Activated B cell treated with CpG ODN at 0.5 μM for 24 hours (primary cell): ENCODE measurements at regions not wholly inside any gene's neighbourhood (a gene's known extent, or its start where the extent isn't known, plus 50 kb on each side); places are given as distances from the start of the nearest gene placed in this dataset.
"Not testable (repeated sequence)": the region's sequence is repeated elsewhere in the genome, so short reads cannot be mapped to it uniquely, and the experiment has no call there.

Source experiments
- ATAC-seq: fragments of 200-7000 bp; cut with Tn5 transposase; one replicate; pipeline ENCODE4 v1.10.0; 2021; ENCODE audit warnings: low read depth, mild to moderate bottlenecking, moderate library complexity
- CTCF ChIA-PET: fragments of 350-600 bp; sonication (Branson Sonifier 250); formaldehyde crosslinking; loops from one replicate; lab custom pipeline; 2021; ENCODE audit warnings: antibody characterized with exemption; lab: Charles Lee
- POLR2A ChIA-PET: fragments of 350-600 bp; sonication (Branson Sonifier 250); formaldehyde crosslinking; loops from one replicate; lab custom pipeline; 2021; ENCODE audit warnings: antibody characterized with exemption; lab: Charles Lee
- DNase-seq: peaks from one replicate; pipeline ENCODE4 v3.0.0; 2022
- H3K27ac Mint-ChIP-seq: one replicate; pipeline ENCODE4 v1.8.0; 2020; ENCODE audit warnings: mixed read lengths
- H3K27me3 Mint-ChIP-seq: one replicate; pipeline ENCODE4 v1.8.0; 2021; ENCODE audit warnings: mixed read lengths
- H3K36me3 Mint-ChIP-seq: one replicate; pipeline ENCODE4 v1.8.0; 2021; ENCODE audit warnings: low read depth, mixed read lengths
- H3K4me1 Mint-ChIP-seq: one replicate; pipeline ENCODE4 v1.8.0; 2021; ENCODE audit warnings: mixed read lengths
- H3K4me3 Mint-ChIP-seq: one replicate; pipeline ENCODE4 v1.8.0; 2020; ENCODE audit warnings: mild to moderate bottlenecking, mixed read lengths
- H3K9me3 Mint-ChIP-seq: one replicate; pipeline ENCODE4 v1.8.0; 2020; ENCODE audit warnings: mixed read lengths
- CTCF ChIP-seq: fragments of 200-600 bp; IDR thresholded peaks from one replicate; pipeline ENCODE4 v1.8.0; 2022; ENCODE audit warnings: antibody characterized with exemption, mild to moderate bottlenecking
- intact Hi-C: fragments of 100-400 bp; cut with micrococcal nuclease; formaldehyde crosslinking; loops from one replicate; pipeline ENCODE4 v1.15.1; 2024

DNA sequence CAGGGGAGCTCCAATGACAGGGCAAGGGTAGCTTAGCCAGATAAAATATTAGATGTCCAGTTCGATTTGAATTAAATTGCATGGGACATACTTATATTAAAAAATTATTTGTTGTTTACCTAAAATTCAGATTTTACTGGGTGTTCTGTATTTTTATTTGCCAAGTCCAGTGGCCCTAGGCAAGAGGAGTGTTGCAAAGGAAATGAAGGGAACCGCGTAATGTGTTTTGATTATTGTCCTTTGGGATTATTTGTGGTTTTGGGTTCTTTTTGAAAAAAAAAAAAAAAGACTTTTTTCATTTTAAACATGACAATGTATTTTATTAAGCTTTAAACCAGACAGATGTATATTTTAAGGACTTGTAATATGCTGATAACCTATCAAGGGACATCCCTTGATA, 179.3 kb downstream of the C9orf152 start:
- Mint-ChIP-seq H3K36me3 (no peaks in the 10 kb centered on the region), H3K27me3 (no peaks in the 10 kb centered on the region), H3K4me1 (peaks cover 15% of the 10 kb centered on the region), H3K4me3 (no peak overlapping the region), H3K9me3 (no peaks in the 10 kb centered on the region), H3K27ac (no peak overlapping the region)
- CTCF ChIA-PET, result no interaction called here
- no peak for TF ChIP-seq CTCF
- ATAC-seq, result no peak
- DNase-seq, result no peak
- intact Hi-C loops, result no loop called here
- POLR2A ChIA-PET, result no interaction called here

DNA sequence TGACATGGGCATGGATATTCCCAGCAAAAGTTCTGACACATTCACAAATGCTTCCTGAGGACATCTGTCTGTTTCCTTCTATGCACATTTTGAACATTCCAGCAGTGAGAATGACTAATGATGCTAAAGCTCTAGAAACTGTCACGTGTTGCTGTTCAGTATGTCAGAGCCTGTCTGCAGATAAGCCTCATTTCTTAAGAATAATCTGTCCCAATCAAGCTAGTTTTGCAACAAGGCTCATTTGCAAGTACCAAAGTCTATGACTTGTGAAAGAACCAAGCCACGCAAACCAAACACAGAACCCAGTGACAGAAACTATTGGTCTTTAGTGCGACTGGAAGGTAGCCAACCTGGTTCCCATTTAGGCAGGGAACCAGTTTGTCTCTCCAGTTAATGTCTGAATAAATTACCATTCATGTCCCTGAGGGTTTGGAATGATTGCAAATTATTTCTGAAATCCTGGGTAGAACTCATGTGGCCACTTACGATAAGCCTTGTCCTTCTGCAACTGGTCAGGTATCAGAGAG, 178.5 kb downstream of the C9orf152 start:
- Mint-ChIP-seq H3K27ac (no peak overlapping the region), H3K36me3 (no peaks in the 10 kb centered on the region), H3K27me3 (no peaks in the 10 kb centered on the region), H3K4me1 (peaks cover 15% of the 10 kb centered on the region), H3K4me3 (no peak overlapping the region), H3K9me3 (no peaks in the 10 kb centered on the region)
- POLR2A ChIA-PET, result no interaction called here
- intact Hi-C loops, result no loop called here
- DNase-seq, result no peak
- CTCF ChIA-PET, result no interaction called here
- no peak for TF ChIP-seq CTCF
- ATAC-seq, result no peak

GRCh38 chr9:110029956-110030480, 177.9 kb downstream of the C9orf152 start:
- Mint-ChIP-seq H3K36me3 (no peaks in the 10 kb centered on the region), H3K4me1 (peaks cover 15% of the 10 kb centered on the region), H3K4me3 (no peak overlapping the region), H3K27ac (no peak overlapping the region), H3K27me3 (no peaks in the 10 kb centered on the region), H3K9me3 (no peaks in the 10 kb centered on the region)
- POLR2A ChIA-PET, result no interaction called here
- CTCF ChIA-PET, result no interaction called here
- TF ChIP-seq CTCF, result no peak
- intact Hi-C loops, result no loop called here
- DNase-seq (no peak), ATAC-seq (no peak)

- Mint-ChIP-seq H3K36me3 (no peaks in the 10 kb centered on the region), H3K27ac (no peak overlapping the region), H3K4me3 (no peak overlapping the region), H3K4me1 (peaks cover 13% of the 10 kb centered on the region), H3K27me3 (no peaks in the 10 kb centered on the region), H3K9me3 (no peaks in the 10 kb centered on the region)
- DNase-seq (no peak), ATAC-seq (no peak)
- TF ChIP-seq CTCF, result no peak
- intact Hi-C loops, result no loop called here
- ChIA-PET CTCF (no interaction called here), POLR2A (interaction anchor here (1.6 kb wide), 1 partner anchor 17 kb away, joined by 5 read pairs; no protein-coding TSS in a partner anchor)
These were observed 177.3 kb downstream of the C9orf152 start for GRCh38 chr9:110030632-110031031.

DNA sequence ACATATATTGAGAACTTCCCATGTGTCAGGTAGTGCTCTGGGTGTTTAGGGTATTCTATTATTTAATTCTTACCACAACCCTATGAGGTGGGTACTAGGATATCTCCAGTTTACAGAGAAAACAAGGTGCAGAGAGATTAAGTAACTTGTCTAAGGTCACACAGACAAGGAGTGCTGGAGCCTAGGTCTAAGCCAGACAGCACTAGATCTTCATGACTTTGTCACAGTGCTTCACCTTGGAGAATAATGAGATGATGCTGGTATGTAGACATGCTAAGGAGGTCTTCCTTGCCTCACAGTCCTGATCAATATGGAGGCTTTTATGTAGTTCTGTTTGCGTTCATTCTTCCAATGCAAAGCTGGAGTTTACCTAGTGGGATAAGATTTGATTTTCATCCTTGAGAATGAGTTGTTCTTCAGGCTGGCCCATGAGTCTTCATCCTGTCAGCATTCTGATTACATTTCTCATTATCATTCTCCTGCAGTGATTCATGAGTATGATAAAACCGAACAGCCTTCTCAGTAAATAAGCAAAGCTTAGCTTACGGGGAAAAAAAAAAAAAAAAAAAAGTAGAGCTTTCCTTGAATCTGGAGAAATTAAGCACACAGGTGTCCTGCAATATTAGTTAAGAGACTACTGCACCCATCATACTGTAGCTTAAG, 176.3 kb downstream of the C9orf152 start:
- intact Hi-C loops, result loop anchor here (2.0 kb wide), 1 partner anchor 15 kb away; no protein-coding TSS in a partner anchor
- Mint-ChIP-seq H3K4me3 (no peak overlapping the region), H3K4me1 (peaks cover 10% of the 10 kb centered on the region), H3K27ac (no peak overlapping the region), H3K36me3 (no peaks in the 10 kb centered on the region), H3K27me3 (no peaks in the 10 kb centered on the region), H3K9me3 (no peaks in the 10 kb centered on the region)
- ChIA-PET CTCF (interaction anchor here (0.9 kb wide), 1 partner anchor 128 kb away, joined by 4 read pairs; no protein-coding TSS in a partner anchor), POLR2A (interaction anchor here (0.6 to 1.6 kb wide), 6 partner anchors 10 to 100 kb away, joined by 3 to 10 read pairs (median 5); no protein-coding TSS in a partner anchor)
- TF ChIP-seq CTCF, result no peak
- no peak for ATAC-seq
- no peak for DNase-seq

DNA sequence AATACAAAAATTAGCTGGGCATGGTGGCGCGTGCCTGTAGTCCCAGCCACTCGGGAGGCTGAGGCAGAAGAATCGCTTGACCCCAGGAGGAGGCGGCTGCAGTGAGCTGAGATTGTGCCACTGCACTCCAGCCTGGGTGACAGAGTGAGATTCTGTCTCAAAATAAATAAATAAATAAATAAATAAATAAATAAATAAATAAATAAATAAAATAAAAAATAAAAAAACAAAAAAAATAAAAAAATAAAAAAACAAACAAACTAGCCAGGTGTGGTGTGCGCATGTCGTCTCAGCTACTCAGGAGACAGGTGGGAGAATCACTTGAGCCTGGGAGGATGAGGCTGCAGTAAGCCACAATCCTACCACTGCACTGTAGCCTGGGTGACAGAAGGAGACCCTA, 175.4 kb downstream of the C9orf152 start:
- H3K36me3 Mint-ChIP-seq, DNase-seq, ATAC-seq, H3K4me3 Mint-ChIP-seq, H3K4me1 Mint-ChIP-seq, H3K27me3 Mint-ChIP-seq, CTCF ChIA-PET, H3K9me3 Mint-ChIP-seq, H3K27ac Mint-ChIP-seq: not testable (repeated sequence)
- POLR2A ChIA-PET, result interaction anchor here (0.6 to 0.7 kb wide), 2 partner anchors 65 to 101 kb away, joined by 5 to 10 read pairs; no protein-coding TSS in a partner anchor
- intact Hi-C loops, result loop anchor here (2.0 kb wide), 1 partner anchor 14 kb away; no protein-coding TSS in a partner anchor
